Mesendoderm (in vitro differentiated cells): ENCODE measurements at regions not wholly inside any gene's neighbourhood (a gene's known extent, or its start where the extent isn't known, plus 50 kb on each side); places are given as distances from the start of the nearest gene placed in this dataset.

ENCODE experiments used
- DNase-seq: peaks from one replicate; pipeline ENCODE4 v3.0.0; 2013
- H2AK5ac ChIP-seq: 2 replicates; pipeline ENCODE4 v1.6.1; 2013; ENCODE audit warnings: low read length, inconsistent platforms
- H2BK120ac ChIP-seq: 2 replicates; pipeline ENCODE4 v1.6.1; 2013; ENCODE audit warnings: low read depth, mild to moderate bottlenecking, low read length, moderate library complexity, mixed read lengths
- H2BK15ac ChIP-seq: replicated peaks from 2 replicates; pipeline ENCODE4 v1.6.1; 2013; ENCODE audit warnings: low read depth, mild to moderate bottlenecking, moderate library complexity
- H2BK5ac ChIP-seq: 2 replicates; pipeline ENCODE4 v1.6.1; 2013; ENCODE audit warnings: low read length, inconsistent platforms
- H3K18ac ChIP-seq: 2 replicates; pipeline ENCODE4 v1.6.1; 2013; ENCODE audit warnings: mild to moderate bottlenecking, low read length, mixed read lengths
- H3K23ac ChIP-seq: one replicate; pipeline ENCODE4 v1.6.1; 2013; ENCODE audit warnings: low read length
- H3K27ac ChIP-seq: 2 replicates; pipeline ENCODE4 v1.5.1; 2013; ENCODE audit warnings: low read depth, mild to moderate bottlenecking, inconsistent platforms, low read length, moderate library complexity
- H3K27me3 ChIP-seq: 2 replicates; pipeline ENCODE4 v1.6.1; 2013; ENCODE audit warnings: low read length, control low read depth, mild to moderate bottlenecking, inconsistent platforms; ENCODE audit not compliant: insufficient read depth, poor library complexity
- H3K36me3 ChIP-seq: 2 replicates; pipeline ENCODE4 v1.6.1; 2013; ENCODE audit warnings: low read length, inconsistent platforms; ENCODE audit not compliant: control insufficient read depth, insufficient read depth
- H3K4ac ChIP-seq: one replicate; pipeline ENCODE4 v1.6.1; 2013; ENCODE audit warnings: low read depth, mild to moderate bottlenecking, low read length, moderate library complexity
- H3K4me1 ChIP-seq: 2 replicates; pipeline ENCODE4 v1.6.1; 2013; ENCODE audit warnings: low read depth, low read length, inconsistent platforms; ENCODE audit not compliant: control insufficient read depth
- H3K4me2 ChIP-seq: 2 replicates; pipeline ENCODE4 v1.6.1; 2013; ENCODE audit warnings: low read length
- H3K4me3 ChIP-seq: 2 replicates; pipeline ENCODE4 v1.5.1; 2013; ENCODE audit warnings: mild to moderate bottlenecking, low read length
- H3K56ac ChIP-seq: one replicate; pipeline ENCODE4 v1.6.1; 2013; ENCODE audit warnings: low read length
- H3K79me1 ChIP-seq: 2 replicates; pipeline ENCODE4 v1.6.1; 2013; ENCODE audit warnings: low read length, inconsistent platforms
- H3K79me2 ChIP-seq: 2 replicates; pipeline ENCODE4 v1.6.1; 2013; ENCODE audit warnings: mild to moderate bottlenecking, low read length; ENCODE audit not compliant: control insufficient read depth, insufficient read depth
- H3K9ac ChIP-seq: 2 replicates; pipeline ENCODE4 v1.6.1; 2013; ENCODE audit warnings: low read length, inconsistent platforms
- H4K5ac ChIP-seq: one replicate; pipeline ENCODE4 v1.6.1; 2013; ENCODE audit warnings: low read length
- H4K8ac ChIP-seq: one replicate; pipeline ENCODE4 v1.6.1; 2013; ENCODE audit warnings: low read depth, mild to moderate bottlenecking, control low read depth, low read length, moderate library complexity
- WGBS: extraction: QIAGEN DNeasy Blood & Tissue Kit; methylation state at CpG from one replicate; pipeline ENCODE4 v1.1.7; 2013; ENCODE audit warnings: low lambda C conversion rate, missing lambda C conversion rate; ENCODE audit not compliant: insufficient coverage; ENCODE audit errors: extremely low coverage; 5-methylcytosine and 5-hydroxymethylcytosine counted together

GRCh38 chr5:162638849-162639248, 571.3 kb downstream of the GABRG2 start:
- H3K4me2 ChIP-seq = no peak overlapping the region
- H3K4me1 ChIP-seq = no peaks in the 10 kb centered on the region
- H3K23ac ChIP-seq = no peak overlapping the region
- H3K56ac ChIP-seq = no peak overlapping the region
- H2AK5ac ChIP-seq = no peak overlapping the region
- no peak overlapping the region for H3K4me3 ChIP-seq
- H4K8ac ChIP-seq = no peak overlapping the region
- no peak overlapping the region for H3K9ac ChIP-seq
- H3K4ac ChIP-seq = no peak overlapping the region
- H2BK5ac ChIP-seq = no peak overlapping the region
- DNase-seq = peak; percentile 16
- no peak overlapping the region for H3K18ac ChIP-seq
- H2BK15ac ChIP-seq = no peak overlapping the region
- no peaks in the 10 kb centered on the region for H3K36me3 ChIP-seq
- H4K5ac ChIP-seq = no peak overlapping the region
- no CpG with 5 or more reads among the region's 1 CpG for WGBS
- no peaks in the 10 kb centered on the region for H3K79me1 ChIP-seq
- H3K27me3 ChIP-seq = no peaks in the 10 kb centered on the region
- H3K79me2 ChIP-seq = no peaks in the 10 kb centered on the region
- no peak overlapping the region for H3K27ac ChIP-seq
- no peak overlapping the region for H2BK120ac ChIP-seq

- WGBS = no CpG with 5 or more reads among the region's 4 CpGs
- H2BK5ac ChIP-seq = no peak overlapping the region
- H2BK15ac ChIP-seq = no peak overlapping the region
- no peak overlapping the region for H4K8ac ChIP-seq
- no peak overlapping the region for H4K5ac ChIP-seq
- no peak overlapping the region for H2AK5ac ChIP-seq
- no peak overlapping the region for H2BK120ac ChIP-seq
- no peak overlapping the region for H3K18ac ChIP-seq
- H3K79me1 ChIP-seq = no peaks in the 10 kb centered on the region
- no peak overlapping the region for H3K4me2 ChIP-seq
- DNase-seq = peak; percentile 10
- no peak overlapping the region for H3K4me3 ChIP-seq
- no peak overlapping the region for H3K27ac ChIP-seq
- H3K4ac ChIP-seq = no peak overlapping the region
- H3K4me1 ChIP-seq = no peaks in the 10 kb centered on the region
- H3K56ac ChIP-seq = no peak overlapping the region
- H3K9ac ChIP-seq = no peak overlapping the region
- H3K79me2 ChIP-seq = no peaks in the 10 kb centered on the region
- no peaks in the 10 kb centered on the region for H3K36me3 ChIP-seq
- no peak overlapping the region for H3K23ac ChIP-seq
- no peaks in the 10 kb centered on the region for H3K27me3 ChIP-seq
Measured at GRCh38 chr5:162641142-162641813, 573.7 kb downstream of the GABRG2 start.

DNA sequence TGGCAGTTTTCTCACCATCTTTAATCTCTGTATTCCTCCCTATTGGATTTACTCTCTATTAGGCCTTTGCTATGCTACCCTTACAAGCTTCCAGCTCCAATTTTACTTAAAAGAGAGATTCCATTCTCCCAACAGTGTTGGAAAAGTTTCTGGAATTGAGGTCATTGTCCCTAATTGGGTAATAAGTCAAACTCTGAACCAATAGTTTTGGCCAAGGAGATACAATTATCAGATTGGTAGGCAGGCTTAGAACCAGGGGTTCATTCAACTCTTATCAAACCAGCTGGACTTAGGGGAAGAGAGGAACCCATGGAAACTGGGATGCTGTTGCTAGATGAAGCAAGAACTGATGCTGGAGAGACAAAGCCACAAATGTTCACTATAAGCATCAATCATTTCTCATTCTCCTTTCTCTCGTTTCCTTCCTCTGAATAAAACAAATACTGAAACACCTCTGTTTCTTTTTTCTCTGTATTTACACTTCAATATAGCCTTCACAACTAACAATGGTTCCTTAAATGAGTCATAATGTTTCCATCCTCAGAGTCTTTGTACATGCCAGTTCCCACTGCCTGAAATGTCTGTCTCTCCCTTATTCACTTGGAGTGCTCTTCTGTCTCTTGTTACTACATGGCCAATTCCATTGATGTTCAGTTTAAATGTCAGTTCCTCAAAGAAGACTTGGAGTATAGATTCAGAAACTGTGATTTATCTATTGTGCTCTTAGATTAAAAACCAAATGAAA, 587.3 kb downstream of the GABRG2 start:
- Histone ChIP-seq H3K27ac (no peak overlapping the region), H3K18ac (no peak overlapping the region), H4K8ac (no peak overlapping the region), H2BK120ac (no peak overlapping the region), H3K4me2 (no peak overlapping the region), H3K36me3 (no peaks in the 10 kb centered on the region), H3K23ac (no peak overlapping the region), H3K4ac (no peak overlapping the region), H2AK5ac (no peak overlapping the region), H3K79me1 (no peaks in the 10 kb centered on the region), H3K4me3 (no peak overlapping the region), H4K5ac (no peak overlapping the region), H2BK15ac (peak overlapping the region; percentile 57), H3K79me2 (no peaks in the 10 kb centered on the region), H3K9ac (no peak overlapping the region), H3K4me1 (no peaks in the 10 kb centered on the region), H3K56ac (no peak overlapping the region), H2BK5ac (no peak overlapping the region), H3K27me3 (no peaks in the 10 kb centered on the region)
- whole genome bisulfite sequencing = no CpG with 5 or more reads among the region's 1 CpG
- no peak for DNase-seq

DNA sequence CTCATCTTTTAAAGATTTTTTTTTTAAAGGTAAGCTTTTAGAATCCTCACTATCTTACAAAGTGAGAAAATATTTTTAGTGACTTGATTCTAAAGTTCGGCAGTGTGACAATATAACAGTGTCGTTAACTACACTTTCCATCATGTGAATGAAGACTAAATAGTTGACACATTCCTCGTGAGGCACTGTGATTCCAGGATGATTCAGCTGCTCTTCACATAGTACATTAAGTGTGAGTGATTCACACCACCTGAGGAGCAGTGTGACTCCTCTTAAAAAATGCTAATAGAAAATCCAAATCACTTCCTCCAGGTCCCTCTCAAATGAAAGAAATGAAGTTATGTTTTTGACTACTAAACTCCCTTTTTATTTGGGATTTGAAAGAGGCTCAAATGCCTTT, 589.5 kb downstream of the GABRG2 start:
- no peak overlapping the region for H3K23ac ChIP-seq
- no peak overlapping the region for H3K27ac ChIP-seq
- H3K79me2 ChIP-seq = no peaks in the 10 kb centered on the region
- no peak overlapping the region for H3K18ac ChIP-seq
- no peak overlapping the region for H2AK5ac ChIP-seq
- H2BK5ac ChIP-seq = no peak overlapping the region
- H2BK15ac ChIP-seq = no peak overlapping the region
- no peaks in the 10 kb centered on the region for H3K4me1 ChIP-seq
- H3K79me1 ChIP-seq = no peaks in the 10 kb centered on the region
- H3K56ac ChIP-seq = no peak overlapping the region
- H3K27me3 ChIP-seq = no peaks in the 10 kb centered on the region
- WGBS = no CpG with 5 or more reads among the region's 3 CpGs
- no peak overlapping the region for H3K4ac ChIP-seq
- no peak overlapping the region for H2BK120ac ChIP-seq
- H3K4me3 ChIP-seq = no peak overlapping the region
- peak; percentile 85 for DNase-seq
- H4K5ac ChIP-seq = no peak overlapping the region
- no peak overlapping the region for H4K8ac ChIP-seq
- H3K36me3 ChIP-seq = no peaks in the 10 kb centered on the region
- no peak overlapping the region for H3K4me2 ChIP-seq
- H3K9ac ChIP-seq = no peak overlapping the region

DNA sequence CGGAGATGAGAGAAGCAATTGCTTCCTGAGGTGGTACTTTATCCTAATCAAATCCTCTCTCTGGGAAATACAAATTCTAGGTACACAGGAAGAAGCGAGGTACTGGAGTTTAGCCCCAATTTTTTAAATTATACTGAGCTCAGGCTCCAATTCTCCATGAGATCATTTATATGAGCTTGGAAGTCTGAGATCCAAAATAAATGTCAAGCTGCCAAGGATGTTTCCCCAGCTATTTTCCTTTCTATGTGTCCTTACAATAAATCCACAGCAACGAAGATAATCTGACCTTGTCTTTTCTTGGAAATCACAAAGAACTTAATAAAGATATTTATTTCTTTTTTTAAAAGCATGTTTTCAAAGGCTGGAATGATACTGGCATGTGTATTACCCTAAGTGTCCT, 597.3 kb downstream of the GABRG2 start:
- Histone ChIP-seq H3K36me3 (no peaks in the 10 kb centered on the region), H4K8ac (no peak overlapping the region), H4K5ac (no peak overlapping the region), H2BK120ac (no peak overlapping the region), H3K4me2 (no peak overlapping the region), H3K9ac (no peak overlapping the region), H3K4me1 (no peaks in the 10 kb centered on the region), H2BK15ac (no peak overlapping the region), H2AK5ac (no peak overlapping the region), H3K79me2 (no peaks in the 10 kb centered on the region), H3K4me3 (no peak overlapping the region), H2BK5ac (no peak overlapping the region), H3K56ac (no peak overlapping the region), H3K18ac (no peak overlapping the region), H3K23ac (no peak overlapping the region), H3K27ac (no peak overlapping the region), H3K79me1 (no peaks in the 10 kb centered on the region), H3K4ac (no peak overlapping the region), H3K27me3 (no peaks in the 10 kb centered on the region)
- WGBS = no CpG with 5 or more reads among the region's 3 CpGs
- no peak for DNase-seq
